ENCODE measurements at regions not wholly inside any gene's neighbourhood (a gene's known extent, or its start where the extent isn't known, plus 50 kb on each side); places are given as distances from the start of the nearest gene placed in this dataset.

DNA sequence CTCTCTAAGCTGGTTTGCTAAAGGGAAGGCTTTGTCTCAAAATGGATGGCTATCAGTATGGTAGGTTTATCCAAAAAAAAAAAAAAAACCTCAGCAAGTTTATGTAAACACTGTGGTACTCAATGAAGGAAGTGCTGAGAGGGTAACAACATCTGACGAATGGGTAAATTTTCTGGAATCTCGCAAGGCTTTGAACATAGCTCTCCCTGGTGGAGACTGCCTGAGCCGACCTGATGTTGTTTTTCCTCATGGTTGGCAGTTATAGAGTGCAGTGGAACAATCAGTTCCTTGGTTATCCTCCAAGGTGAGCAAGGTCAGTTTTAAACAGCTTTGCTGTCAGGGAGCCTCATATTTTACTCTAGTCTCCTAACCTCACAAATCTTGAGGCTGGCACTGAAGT lies 94.6 kb downstream of the ZPLD1 start:
- no peak for DNase-seq

DNA sequence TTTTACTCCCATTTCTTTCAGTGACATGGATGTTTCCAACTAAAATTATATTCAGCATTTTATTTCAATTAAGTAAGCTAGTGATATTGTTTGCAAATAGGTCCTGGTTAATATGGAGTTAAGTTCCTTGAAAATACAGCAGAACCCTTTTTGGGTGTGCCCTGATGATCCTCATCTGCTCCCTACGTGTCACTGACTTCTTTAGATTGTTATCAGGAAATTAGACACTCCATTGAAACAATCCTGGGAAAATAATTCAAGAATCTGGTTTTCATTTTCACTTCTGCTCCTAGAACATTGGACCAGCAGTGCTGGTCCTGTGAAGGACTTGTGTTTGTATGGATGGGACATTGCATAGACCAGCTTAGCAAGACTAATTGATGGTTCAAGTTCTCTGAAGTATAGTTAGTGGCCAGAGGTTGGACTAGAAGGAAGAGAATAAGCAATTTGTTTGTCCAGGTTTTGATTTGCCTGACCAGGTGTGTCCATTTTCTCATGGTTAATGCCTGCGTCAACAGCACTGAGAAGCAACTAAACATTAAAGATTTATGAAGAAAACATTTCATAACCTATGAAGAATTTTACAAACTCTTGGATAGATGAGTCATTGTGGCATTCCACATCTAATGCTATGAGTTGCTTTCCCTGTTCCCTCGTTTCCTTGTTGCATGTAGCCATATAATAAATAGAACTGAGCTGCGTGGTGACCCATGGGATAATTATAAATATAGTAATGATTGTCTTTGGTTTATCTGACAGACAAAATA lies 95.8 kb downstream of the ZPLD1 start:
- no peak for DNase-seq

DNA sequence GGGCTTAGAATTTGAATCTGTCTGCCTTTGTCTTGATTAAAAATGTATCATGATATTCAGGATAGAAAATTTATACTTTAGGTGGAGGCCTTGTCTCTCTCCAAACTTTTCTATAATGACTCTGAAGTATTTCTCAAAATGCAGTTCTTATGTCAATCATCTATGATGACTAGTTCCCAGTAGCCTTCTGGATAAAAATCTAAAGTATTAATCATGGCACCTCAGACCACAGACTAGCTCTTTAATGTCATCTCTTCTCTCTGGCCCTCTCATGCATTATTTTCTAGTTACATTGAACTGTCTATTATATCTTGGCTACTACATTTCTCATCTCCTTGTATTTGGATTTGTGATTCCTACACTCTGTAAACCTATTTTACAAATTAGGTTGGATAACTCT lies 96.9 kb downstream of the ZPLD1 start:
- no peak for DNase-seq

DNA sequence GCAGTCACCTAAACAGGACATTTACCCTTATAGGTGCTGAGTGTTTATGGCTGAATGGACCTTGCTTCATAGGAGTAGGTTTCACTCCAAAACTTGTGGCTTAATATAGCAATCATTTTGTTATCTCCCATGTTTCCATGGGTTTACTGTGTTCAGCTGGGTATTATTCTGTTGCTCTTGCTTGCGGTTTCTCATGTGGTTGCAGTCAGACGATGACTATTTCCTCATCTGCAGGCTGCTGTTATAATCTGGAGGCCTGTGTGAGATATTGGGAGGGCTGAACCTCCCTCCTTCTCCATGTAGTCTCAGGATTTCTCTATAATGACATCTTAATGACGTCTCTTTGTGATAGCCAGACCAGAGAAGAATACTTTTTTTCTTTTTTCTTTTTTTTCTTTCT lies 98.1 kb downstream of the ZPLD1 start:
- DNase-seq, result peak in 1 of 2 donors; percentile 25

DNA sequence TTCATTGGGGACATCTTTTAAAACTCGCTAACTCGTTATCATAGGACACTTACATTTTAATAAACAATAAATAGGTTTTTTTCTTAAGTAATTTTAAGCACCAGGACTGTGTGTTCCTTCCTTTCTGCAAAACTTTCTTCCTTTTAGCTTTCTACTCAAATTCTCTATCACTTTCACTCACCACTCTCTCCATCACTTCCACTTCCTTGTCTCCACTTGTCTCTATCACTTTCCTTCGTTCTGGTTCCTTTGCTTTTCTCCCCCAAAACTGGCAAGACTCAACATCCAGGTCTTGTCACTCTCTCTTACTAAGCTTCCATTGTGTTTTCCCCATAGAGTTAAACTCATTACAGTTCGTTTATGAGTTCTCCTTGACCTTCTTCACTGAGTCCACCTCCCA lies 99.0 kb downstream of the ZPLD1 start:
- DNase-seq, result no peak

DNA sequence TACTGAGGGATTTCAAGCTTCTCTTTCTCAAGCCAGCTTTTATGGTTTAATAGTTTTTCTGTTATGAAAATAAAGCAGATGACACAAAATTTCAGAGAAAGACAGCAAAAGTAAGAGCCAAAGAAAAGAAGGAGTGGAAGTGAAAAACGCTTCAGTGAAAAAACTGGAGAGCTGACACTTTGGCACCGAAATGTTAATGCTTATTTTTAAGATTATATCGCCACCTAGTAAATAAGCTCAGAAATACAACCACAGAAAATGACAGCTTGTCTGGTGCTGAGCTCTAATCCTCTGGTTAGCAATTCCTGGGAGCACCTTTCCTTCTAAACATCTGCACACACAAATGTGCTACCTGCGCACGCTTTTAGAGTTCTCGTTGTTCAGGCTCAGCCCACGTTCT lies 101.6 kb downstream of the ZPLD1 start:
- DNase-seq, result peak in 1 of 2 donors; percentile 40

DNA sequence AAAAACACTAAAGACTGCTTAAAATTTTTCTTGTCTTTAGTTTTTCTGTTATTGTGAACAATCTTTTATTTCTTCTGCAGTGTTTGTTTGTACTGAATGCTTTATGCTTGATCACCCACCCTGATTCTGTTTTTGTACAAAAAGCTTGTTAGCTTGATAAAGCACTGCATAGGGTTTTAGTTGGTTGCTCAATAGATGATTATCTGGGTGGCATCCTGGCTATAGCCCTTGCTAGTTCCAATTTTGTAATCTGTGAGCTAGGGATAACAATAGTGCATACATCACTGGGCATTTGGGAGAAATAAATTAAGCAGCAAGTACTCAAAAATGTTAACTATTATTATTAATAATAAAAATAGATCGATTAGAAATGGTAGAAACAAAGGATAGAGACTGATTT lies 102.3 kb downstream of the ZPLD1 start:
- DNase-seq, result no peak

DNA sequence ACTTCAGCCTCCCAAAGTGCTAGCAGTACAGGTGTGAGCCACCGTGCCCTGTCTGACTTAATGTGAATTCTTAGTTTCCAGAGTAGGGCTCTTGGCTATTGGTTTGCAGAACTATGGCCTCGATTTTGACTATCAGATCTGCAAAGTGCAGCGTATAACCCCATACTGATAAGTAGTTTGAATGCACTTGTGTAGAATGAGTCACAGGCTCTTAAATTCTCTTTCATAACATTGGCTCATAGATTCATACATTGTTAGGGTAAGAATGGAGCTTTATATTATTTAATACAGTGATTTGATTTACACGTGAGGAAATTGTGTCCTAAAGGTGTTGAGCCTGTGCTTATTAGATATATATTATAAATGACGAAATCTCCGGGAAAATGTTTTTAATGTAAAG lies 109.9 kb downstream of the ZPLD1 start:
- no peak for DNase-seq

DNA sequence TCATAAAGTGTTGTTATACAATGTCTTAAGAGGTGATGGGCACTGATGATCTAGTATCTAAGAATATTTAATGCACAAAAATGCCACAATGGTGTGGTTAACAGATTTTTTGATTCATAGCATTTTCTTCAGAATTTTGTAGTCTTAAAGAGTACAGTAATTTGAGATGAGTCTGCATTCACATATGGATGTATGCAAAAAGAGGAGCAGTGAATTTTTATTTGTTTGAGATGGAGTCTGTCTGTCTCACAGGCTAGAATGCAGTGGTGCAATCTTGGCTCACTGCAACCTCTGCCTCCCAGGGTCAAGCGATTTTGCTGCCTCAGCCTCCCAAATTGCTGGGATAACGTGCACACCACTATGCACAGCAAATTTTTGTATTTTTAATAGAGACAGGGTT lies 110.5 kb downstream of the ZPLD1 start:
- DNase-seq, result no peak

DNA sequence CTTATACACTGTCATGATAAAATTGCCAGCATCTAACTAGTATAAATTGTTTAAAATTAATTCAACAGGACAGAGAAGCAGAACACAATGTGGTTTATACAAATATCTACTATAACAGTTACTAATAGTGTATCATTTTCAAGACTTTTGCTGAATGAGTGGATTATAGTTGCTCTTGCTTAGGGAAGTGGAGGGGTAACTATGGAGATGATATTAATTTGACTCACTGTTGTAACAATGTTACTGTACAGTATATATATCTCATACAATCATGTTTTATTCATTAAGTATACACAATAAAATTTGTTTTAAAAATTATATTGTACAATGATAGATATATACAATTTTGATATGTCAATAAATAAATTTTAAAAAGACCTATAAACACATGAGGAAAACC lies 119.1 kb downstream of the ZPLD1 start:
- DNase-seq, result no peak

DNA sequence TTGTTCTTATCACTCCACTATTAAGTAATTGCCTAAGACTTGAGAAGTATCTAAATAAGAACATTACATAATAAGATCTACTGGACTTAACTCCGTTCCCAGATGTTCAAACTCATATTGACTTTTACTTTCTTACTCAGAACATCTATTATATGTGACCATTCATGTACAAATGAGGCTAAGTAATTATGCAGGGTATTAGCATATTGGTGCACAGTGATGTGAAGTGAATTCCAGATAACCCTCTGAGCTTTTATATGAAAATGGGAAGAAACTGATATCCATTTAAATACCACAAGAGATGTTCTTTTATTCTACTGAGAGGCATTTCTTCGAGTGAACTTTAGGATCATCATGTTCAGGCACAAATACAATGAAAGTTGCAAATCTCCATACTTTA lies 135.7 kb downstream of the ZPLD1 start:
- DNase-seq, result no peak

DNA sequence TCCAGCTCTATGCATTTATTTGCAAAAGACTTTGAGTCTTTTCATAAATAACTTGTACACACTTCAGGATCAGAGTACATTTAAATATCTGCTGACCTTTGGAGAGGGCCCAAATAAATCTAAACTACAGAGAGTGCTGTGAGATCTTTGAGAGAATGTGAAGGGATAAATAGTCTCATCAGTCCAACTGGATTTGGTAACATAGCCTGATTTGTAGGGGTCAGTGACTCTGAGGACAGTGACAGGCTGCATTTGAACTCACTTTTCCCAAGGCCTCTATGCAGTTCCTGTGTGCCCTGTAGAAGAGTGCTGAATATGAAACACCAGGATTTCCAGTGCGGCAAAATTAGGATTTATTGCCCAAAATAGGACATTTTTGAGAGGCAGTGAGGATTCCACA lies 136.2 kb downstream of the ZPLD1 start:
- DNase-seq, result no peak

DNA sequence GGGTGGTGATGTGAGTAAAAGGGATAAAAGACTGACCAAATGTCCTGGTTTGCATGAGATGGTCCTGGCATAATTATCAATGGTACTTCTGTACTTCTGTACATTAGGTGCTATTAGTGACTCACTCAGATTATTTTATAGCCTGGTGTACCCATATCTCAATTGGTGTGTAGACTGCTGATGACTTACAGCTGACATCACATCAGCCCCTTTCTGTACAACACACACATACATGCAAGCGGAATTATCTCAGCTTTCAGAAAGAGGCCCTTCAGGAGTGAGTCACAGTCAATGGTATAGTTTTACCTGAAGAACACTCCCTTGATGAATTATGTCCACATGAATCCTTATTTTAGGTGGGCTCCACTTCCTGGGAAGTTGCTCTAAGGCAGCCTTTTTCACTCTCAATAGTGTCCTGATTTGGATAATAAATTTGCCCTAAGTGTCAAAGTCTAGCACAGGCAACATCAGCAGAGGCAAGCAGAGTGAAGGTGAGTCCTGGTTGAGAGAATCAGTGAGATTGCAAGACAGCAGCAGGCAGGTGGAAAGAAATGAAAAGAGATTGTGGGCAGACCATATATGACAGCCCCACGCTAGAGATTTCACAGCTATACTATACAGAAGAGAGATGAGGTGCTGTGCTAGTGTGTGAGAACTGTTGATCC lies 137.0 kb downstream of the ZPLD1 start:
- no peak for DNase-seq

DNA sequence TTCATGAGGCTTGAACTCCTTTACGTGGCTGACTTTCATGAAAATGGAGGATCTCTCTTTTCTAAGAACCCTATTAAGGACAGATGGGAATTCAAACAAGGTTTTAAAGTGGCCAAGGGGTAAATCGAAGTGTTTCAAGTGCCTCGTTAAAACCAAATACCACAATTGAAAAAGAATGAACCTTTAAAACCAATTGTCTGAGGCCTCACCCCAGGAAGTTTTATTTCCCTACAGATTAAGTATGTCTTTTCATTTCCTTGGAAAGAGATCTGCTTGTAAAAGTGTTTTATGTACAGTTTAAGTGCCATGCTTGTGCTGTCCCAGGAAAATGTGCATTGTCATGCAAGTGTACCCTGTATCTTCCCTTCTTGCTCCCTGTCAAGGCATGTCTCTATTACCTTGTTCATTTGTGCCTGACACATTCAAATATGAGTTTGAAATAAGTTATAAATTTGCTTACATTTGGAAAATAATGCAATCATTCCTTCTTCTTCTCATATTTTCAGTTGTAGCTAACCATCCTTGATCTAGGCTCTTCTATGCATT lies 138.7 kb downstream of the ZPLD1 start:
- DNase-seq, result no peak

DNA sequence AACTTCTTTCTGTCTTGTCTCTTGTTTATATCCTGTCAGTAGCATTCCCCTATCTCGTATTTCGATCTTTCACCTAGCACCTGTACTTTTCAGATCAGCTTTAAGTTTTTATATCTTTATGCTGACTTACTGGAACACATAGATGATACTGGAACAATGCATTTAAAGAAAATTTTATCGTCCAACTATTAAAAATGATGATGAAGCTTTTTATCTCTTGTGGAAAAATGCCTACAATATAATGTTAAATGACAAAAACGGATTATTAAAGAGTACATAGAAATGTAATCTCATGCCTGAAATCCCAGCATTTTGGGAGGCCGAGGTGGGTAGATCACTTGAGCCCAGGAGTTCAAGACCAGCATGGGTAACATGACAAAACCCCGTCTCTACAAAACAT lies 139.5 kb downstream of the ZPLD1 start:
- DNase-seq, result no peak

DNA sequence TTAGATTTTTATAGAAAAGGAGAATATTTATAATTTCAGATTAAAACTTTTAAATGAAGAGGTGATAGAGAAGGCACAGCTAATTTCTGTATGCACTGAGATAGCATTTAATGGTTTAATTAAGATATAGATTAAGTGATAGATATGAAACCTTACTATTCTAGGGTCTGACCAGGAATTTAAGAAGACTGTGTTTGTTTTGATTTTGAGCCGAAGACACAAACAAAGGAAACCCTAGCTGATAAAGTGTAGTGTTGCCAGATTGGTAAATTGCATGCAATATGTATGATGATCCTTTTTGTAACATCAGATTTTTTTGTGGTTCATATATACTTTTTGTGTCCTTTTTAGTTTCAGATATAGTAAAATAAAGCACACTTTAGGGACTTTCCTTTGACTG lies 141.8 kb downstream of the ZPLD1 start:
- no peak for DNase-seq

DNA sequence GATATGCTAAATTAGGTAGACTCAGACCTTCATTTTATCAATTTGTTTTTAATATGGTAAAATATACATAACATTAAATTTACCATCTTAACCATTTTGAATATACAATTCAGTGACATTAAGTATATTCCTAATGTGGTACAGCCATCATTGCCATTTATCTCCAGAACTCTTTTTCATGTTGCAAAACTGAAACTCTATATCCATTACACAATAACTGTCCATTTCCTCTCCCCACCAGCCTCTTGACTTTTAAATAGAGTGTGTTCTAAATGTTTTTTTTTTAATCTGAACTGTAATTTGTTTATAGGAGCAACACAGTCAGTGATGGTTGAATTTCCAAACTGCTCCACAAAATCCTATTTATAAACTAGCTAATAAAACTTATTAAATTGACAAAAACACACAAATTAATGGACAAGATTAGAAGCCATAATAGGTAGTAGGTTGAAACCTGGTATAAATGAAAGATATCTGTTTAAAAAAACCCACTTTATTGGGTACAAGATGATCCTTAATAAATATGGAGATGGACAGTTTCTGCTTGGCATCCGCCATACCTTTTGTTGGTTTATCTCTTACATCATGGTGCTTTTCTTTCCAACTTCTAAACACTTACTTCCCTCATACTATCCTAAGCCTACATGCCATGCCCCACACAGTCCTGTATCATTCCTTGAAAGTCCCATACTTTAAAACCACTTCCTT lies 142.4 kb downstream of the ZPLD1 start:
- DNase-seq, result no peak

DNA sequence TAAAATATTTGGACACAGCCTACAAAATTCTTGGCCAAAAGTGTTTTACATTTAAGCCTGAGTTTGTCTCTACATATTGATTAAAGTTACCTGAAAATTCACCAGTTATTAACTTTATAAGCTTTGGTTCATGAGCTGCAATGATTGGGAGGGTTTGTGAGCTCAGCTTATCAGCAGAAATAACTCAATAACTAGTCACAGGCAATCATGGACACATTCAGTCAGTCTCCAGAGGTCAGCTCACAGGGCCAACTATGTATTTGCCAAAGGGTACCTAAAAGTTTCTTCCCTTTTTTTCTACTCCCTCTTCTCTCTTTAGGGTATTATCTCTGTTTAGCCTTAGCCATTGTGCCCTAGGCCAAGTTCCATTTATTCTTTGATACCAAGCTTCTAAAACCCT lies 145.9 kb downstream of the ZPLD1 start:
- DNase-seq, result no peak

DNA sequence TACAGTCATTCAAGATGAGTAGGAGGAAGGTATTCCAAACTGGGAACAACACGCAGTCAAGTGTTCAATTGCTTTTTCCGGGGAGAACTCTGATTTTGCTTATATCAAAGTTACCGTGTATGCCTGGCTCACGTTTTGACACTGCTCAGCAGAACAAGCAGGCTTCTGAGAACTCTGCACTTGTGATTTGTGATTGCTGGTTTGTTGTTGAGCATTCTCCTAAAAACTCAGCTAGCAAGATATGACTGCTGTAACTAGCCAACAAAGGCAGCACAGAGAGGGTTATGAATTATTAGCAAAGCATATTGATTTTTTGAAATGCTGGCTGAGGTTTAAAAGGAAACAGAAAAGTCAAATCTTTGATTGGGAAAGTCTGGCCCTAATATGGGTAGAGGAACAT lies 151.7 kb downstream of the ZPLD1 start:
- DNase-seq, result no peak

DNA sequence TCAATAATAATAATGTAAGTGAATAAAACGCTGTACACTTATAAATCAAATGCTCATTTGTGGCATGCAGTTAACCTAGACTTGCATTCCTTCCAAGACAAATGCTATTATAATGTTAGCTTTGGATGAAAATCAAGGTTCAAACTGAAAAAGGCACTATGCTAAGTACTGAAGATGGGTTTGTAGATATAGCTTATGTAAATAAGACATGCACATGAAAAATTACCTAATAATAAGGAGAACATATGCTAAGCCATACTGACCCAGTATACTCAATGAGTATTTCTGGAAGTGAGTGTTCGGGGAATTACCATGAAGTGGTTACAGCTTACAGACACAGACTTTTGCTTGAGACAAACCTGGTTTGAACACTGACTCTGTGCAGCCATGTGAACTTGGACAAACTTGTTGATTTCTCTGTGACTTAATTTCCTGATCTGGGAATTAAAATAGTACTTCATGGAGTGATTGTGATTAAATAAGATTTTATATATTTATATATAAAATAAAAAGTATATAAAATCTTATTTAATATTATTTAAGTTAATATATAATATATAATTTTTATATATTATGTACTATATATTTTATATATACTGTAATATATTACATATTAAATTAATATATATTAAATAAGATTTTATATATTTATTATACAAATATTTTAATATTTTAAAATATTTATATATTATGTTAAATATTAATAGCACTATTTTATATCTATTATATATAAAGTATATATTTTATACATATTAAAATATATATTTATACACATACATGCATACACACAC lies 159.2 kb downstream of the ZPLD1 start:
- no peak for DNase-seq

DNA sequence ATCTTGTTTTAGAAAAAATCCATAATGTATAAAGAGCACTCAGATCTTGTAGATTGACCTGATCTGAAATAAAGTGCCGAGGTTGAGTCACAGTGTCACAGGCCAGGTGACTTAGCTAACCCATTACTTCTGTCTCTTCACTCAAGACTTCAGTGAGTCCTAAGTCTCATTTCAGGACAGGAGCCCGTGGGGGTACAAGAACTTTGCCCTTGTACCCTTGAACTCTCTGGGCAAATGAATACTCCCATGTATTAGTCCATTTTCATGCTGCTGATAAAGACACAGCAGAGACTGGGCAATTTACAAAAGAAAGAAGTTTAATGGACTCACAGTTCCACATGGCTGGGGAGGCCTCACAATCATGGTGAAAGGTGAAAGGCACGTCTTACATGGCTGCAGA lies 160.2 kb downstream of the ZPLD1 start:
- no peak for DNase-seq

DNA sequence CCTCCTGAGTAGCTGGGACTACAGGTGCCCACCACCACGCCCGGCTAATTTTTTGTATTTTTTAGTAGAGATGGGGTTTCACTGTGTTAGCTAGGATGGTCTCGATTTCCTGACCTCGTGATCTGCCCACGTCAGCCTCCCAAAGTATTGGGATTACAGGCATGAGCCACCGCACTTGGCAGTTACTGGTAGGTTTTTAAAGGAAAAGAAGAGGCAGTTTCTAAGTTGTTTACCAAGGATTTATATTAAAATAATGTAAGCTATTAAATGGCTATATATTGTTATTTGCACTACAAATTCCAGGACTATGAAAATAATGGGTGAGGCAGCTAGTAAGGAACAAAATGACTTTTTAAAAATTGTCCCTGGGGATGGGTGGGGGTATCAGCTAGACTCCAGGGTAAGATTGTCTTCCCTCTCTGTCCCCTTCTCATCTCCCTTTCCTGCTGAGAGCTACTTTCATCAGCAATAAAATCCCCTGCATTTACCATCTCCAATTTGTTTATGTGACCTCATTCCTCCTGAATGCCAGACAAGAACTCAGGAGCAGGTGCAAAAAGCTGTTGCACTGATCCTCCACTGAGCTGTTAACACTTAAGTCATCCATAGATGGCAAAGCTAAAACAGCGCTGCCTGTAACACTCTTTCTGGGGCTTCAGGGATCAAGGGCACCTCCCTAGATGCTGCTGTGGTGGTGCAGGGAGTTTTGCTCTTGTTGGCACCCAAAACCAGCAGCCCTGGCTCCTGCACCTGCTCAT lies 165.2 kb downstream of the ZPLD1 start:
- no peak for DNase-seq

Measured in bone marrow (tissue), 2 donors.